Testis (tissue), 2 donors: ENCODE measurements at regions not wholly inside any gene's neighbourhood (a gene's known extent, or its start where the extent isn't known, plus 50 kb on each side); places are given as distances from the start of the nearest gene placed in this dataset.

ENCODE experiments used
- CTCF ChIP-seq, 3 experiments: fragments of 450-650 bp in 2 of 3; fragments of 200-600 bp in 1 of 3; sonication (generic) in 1 of 3; IDR thresholded peaks; one replicate each; pipeline ENCODE4 v1.5.1; 2016 to 2019; ENCODE audit warnings: antibody characterized with exemption in 3 of 3, mild to moderate bottlenecking in 2 of 3, moderate library complexity in 1 of 3
- POLR2A ChIP-seq: fragments of 450-650 bp; IDR thresholded peaks from one replicate; pipeline ENCODE4 v1.6.1; 2017; ENCODE audit warnings: antibody characterized with exemption, mild to moderate bottlenecking, moderate library complexity

- TF ChIP-seq CTCF (IDR thresholded peaks at IDR 0.05) (no peak), POLR2A (no peak)
These were observed 109.4 kb downstream of the TNFAIP3 start for GRCh38 chr6:137976430-137976829.
